Mesenchymal stem cell (in vitro differentiated cells and primary cell): ENCODE measurements at regions not wholly inside any gene's neighbourhood (a gene's known extent, or its start where the extent isn't known, plus 50 kb on each side); places are given as distances from the start of the nearest gene placed in this dataset.

ENCODE experiments used
- DNase-seq: peaks from one replicate; pipeline ENCODE4 v3.0.0-alpha.2; 2013
- H2AFZ ChIP-seq: one replicate; pipeline ENCODE4 v1.6.1; 2013; ENCODE audit warnings: low read depth, mild to moderate bottlenecking, control low read depth, inconsistent platforms, low read length, moderate library complexity
- H2AK5ac ChIP-seq: 2 replicates; pipeline ENCODE4 v1.6.1; 2013; ENCODE audit warnings: low read length, moderate library complexity, mild to moderate bottlenecking, inconsistent platforms; ENCODE audit not compliant: severe bottlenecking
- H2BK120ac ChIP-seq: one replicate; pipeline ENCODE4 v1.6.1; 2013; ENCODE audit warnings: low read depth, mild to moderate bottlenecking, inconsistent platforms, low read length, moderate library complexity
- H2BK12ac ChIP-seq, 2 experiments: one replicate each; pipeline ENCODE4 v1.6.1; 2013; ENCODE audit warnings: inconsistent platforms in 2 of 2, low read length in 2 of 2, mild to moderate bottlenecking in 2 of 2, moderate library complexity in 2 of 2, control low read depth in 1 of 2
- H2BK15ac ChIP-seq: one replicate; pipeline ENCODE4 v1.6.1; 2013; ENCODE audit warnings: mild to moderate bottlenecking, low read depth, inconsistent platforms; ENCODE audit not compliant: poor library complexity, severe bottlenecking
- H2BK5ac ChIP-seq: 2 replicates; pipeline ENCODE4 v1.6.1; 2013; ENCODE audit warnings: low read depth, mild to moderate bottlenecking, low read length, control low read depth, inconsistent platforms; ENCODE audit not compliant: poor library complexity, severe bottlenecking
- H3K14ac ChIP-seq, 2 experiments: one replicate each; pipeline ENCODE4 v1.6.1; 2013; ENCODE audit warnings: inconsistent platforms in 2 of 2, low read length in 2 of 2, control low read depth in 1 of 2, mild to moderate bottlenecking in 1 of 2, moderate library complexity in 1 of 2
- H3K18ac ChIP-seq, 2 experiments: one replicate each; pipeline ENCODE4 v1.6.1; 2013; ENCODE audit warnings: inconsistent platforms in 2 of 2, low read length in 2 of 2, control low read depth in 1 of 2, low read depth in 1 of 2, mild to moderate bottlenecking in 1 of 2
- H3K23ac ChIP-seq, 2 experiments: one replicate each; pipeline ENCODE4 v1.6.1; 2013; ENCODE audit warnings: inconsistent platforms in 2 of 2, low read length in 2 of 2, mild to moderate bottlenecking in 2 of 2, moderate library complexity in 2 of 2, control low read depth in 1 of 2
- H3K27ac ChIP-seq: 2 replicates; pipeline ENCODE4 v1.5.1; 2013; ENCODE audit warnings: mild to moderate bottlenecking, moderate library complexity, low read length, control low read depth, inconsistent platforms; ENCODE audit not compliant: poor library complexity, severe bottlenecking
- H3K27me3 ChIP-seq, 2 experiments: 2 replicates each; pipeline versions ENCODE4 v1.6.1 to v1.7.0; 2013; ENCODE audit warnings: low read length in 2 of 2, mild to moderate bottlenecking in 2 of 2, moderate library complexity in 2 of 2, control low read depth in 1 of 2, inconsistent platforms in 1 of 2; ENCODE audit not compliant: control insufficient read depth in 1 of 2, insufficient read depth in 1 of 2
- H3K36me3 ChIP-seq, 2 experiments: 2 replicates each; pipeline versions ENCODE4 v1.6.1 to v1.7.0; 2013; ENCODE audit warnings: low read length in 2 of 2, control low read depth in 1 of 2, inconsistent platforms in 1 of 2, low read depth in 1 of 2, mild to moderate bottlenecking in 1 of 2; ENCODE audit not compliant: insufficient read depth in 2 of 2, control insufficient read depth in 1 of 2
- H3K4ac ChIP-seq, 2 experiments: one replicate each; pipeline ENCODE4 v1.6.1; 2013; ENCODE audit warnings: inconsistent platforms in 2 of 2, low read length in 2 of 2, mild to moderate bottlenecking in 2 of 2, moderate library complexity in 2 of 2, control low read depth in 1 of 2, low read depth in 1 of 2
- H3K4me1 ChIP-seq: 2 replicates; pipeline ENCODE4 v1.6.1; 2013; ENCODE audit warnings: low read depth, low read length, control low read depth; ENCODE audit not compliant: control insufficient read depth, insufficient read depth
- H3K4me2 ChIP-seq: 2 replicates; pipeline ENCODE4 v1.6.1; 2013; ENCODE audit warnings: low read length, mild to moderate bottlenecking, inconsistent platforms; ENCODE audit not compliant: poor library complexity, severe bottlenecking
- H3K4me3 ChIP-seq, 2 experiments: 2 replicates each; pipeline versions ENCODE4 v1.5.1 to v1.7.0; 2013; ENCODE audit warnings: low read length in 2 of 2, mild to moderate bottlenecking in 2 of 2, control low read depth in 1 of 2, low read depth in 1 of 2; ENCODE audit not compliant: insufficient read depth in 1 of 2
- H3K79me1 ChIP-seq: replicated peaks from 2 replicates; pipeline ENCODE4 v1.6.1; 2013; ENCODE audit warnings: mild to moderate bottlenecking, control low read depth, low read length, inconsistent platforms; ENCODE audit not compliant: poor library complexity, severe bottlenecking
- H3K9ac ChIP-seq: 2 replicates; pipeline ENCODE4 v1.7.0; 2013; ENCODE audit warnings: mild to moderate bottlenecking, low read length, moderate library complexity
- H3K9me3 ChIP-seq: 2 replicates; pipeline ENCODE4 v1.7.0; 2013; ENCODE audit warnings: mild to moderate bottlenecking, low read length; ENCODE audit not compliant: control insufficient read depth
- H4K8ac ChIP-seq: one replicate; pipeline ENCODE4 v1.6.1; 2013; ENCODE audit warnings: inconsistent platforms, mild to moderate bottlenecking, low read length, moderate library complexity
- H4K91ac ChIP-seq: one replicate; pipeline ENCODE4 v1.6.1; 2013; ENCODE audit warnings: mild to moderate bottlenecking, low read length, inconsistent platforms
- WGBS: methylation state at CpG from one replicate; pipeline ENCODE4 v1.1.7; 2013; ENCODE audit warnings: mixed read lengths; 5-methylcytosine and 5-hydroxymethylcytosine counted together

DNA sequence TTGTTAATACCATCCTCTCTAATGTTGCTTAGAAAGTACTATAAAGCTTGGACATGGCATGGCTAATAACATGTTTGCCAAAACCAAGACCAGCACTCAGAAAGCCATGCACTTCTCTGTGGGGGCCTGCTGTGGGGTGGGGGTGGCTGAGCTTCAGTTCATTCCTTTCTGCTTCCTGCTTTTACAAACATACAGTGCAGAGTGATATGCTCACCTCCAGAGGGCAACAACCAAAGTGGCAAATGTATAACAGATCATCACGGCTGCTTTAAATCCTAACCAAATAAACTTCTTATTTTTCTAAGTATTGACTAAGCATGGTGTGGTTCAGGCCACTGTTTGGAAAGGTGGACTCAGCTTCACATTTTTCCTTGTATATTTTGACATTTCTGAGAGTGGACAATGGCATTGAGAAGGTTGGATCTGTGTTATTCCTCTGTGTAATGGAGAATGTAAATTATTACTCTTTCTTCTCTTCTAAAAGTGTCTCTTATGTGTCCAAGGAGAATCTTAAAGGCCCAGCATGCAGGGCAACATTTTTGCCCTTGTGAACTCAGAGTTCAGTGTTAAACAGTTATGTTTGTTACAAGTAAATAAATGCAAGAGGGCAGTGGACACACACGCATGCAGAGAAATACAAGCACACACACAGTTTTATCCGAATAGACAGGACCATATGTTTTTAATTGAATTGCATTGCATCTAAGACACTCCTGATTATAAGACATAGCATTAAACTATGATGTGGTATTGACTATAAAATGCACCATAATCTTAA lies 186.1 kb downstream of the HERPUD2 start:
- Histone ChIP-seq H2BK120ac (no peak overlapping the region), H3K4ac (no peak overlapping the region), H2BK5ac (no peak overlapping the region), H3K27me3 (peaks cover 21 to 43% of the 10 kb centered on the region in 2 experiments), H3K4me1 (no peaks in the 10 kb centered on the region), H4K91ac (no peak overlapping the region), H3K9me3 (no peaks in the 10 kb centered on the region), H3K79me1 (no peaks in the 10 kb centered on the region), H3K23ac (no peak overlapping the region), H3K36me3 (no peaks in the 10 kb centered on the region), H2AK5ac (no peak overlapping the region), H3K27ac (no peak overlapping the region), H3K4me3 (no peak overlapping the region), H2BK15ac (no peak overlapping the region), H3K9ac (no peak overlapping the region), H3K14ac (no peak overlapping the region), H3K4me2 (no peak overlapping the region), H2BK12ac (no peak overlapping the region), H3K18ac (no peak overlapping the region), H2AFZ (no peak overlapping the region), H4K8ac (no peak overlapping the region)
- no CpG with 5 or more reads among the region's 3 CpGs for WGBS
- no peak for DNase-seq

DNA sequence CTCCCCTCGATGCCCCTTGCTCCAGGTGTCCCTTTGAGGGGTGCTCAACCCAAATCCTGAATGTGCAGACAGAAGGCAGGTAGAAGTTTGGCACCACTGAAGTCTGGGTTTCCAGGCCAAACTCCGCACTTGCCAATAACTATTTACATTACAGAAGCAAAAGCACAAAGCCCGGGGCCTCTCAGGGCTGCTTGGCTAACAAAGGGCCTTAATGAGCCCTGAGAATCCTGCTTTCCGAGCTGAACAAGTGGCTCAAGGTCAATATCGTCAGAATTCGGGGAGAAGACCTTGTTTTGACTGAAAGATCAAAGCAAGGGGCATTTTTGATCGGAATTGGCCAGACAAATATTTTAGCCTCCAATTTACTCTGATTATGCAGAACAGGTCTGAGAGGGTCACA lies 189.9 kb downstream of the HERPUD2 start:
- Histone ChIP-seq H3K4me2 (no peak overlapping the region), H4K8ac (no peak overlapping the region), H3K9me3 (no peaks in the 10 kb centered on the region), H2BK15ac (no peak overlapping the region), H3K23ac (no peak overlapping the region), H4K91ac (no peak overlapping the region), H2BK5ac (no peak overlapping the region), H2AK5ac (no peak overlapping the region), H3K4ac (no peak overlapping the region), H3K36me3 (no peaks in the 10 kb centered on the region), H3K14ac (no peak overlapping the region), H2BK12ac (no peak overlapping the region), H3K18ac (no peak overlapping the region), H3K9ac (no peak overlapping the region), H2BK120ac (no peak overlapping the region), H3K4me3 (no peak overlapping the region), H3K4me1 (no peaks in the 10 kb centered on the region), H2AFZ (no peak overlapping the region), H3K27ac (no peak overlapping the region), H3K27me3 (peaks cover 17 to 40% of the 10 kb centered on the region in 2 experiments), H3K79me1 (no peaks in the 10 kb centered on the region)
- 68% methylated on average over 6 of the region's 7 CpGs for WGBS
- DNase-seq: no peak

DNA sequence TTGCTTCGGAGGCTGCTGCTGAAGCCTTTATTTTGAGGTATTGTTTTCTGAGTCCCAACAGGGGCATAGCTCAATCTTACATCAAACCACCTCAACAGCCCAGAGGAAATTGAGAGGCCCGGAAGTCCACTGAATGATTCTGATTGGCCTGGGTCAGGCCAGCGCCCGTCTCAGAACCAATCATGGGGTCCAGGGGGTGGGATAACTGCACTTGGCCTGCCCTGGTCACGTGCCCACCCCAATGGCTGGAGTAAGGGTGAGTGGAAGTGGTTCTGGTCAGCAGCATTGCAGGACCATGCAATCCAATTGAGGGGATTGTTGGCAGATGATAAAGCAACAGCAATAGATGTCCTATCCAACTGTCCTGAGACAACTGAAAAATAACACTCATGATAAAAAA lies 190.6 kb downstream of the HERPUD2 start:
- WGBS: 77% methylated on average over 5 of the region's 5 CpGs
- Histone ChIP-seq H2BK120ac (no peak overlapping the region), H3K4ac (no peak overlapping the region), H4K8ac (no peak overlapping the region), H3K27ac (no peak overlapping the region), H3K79me1 (no peaks in the 10 kb centered on the region), H2BK5ac (no peak overlapping the region), H3K9ac (no peak overlapping the region), H3K9me3 (no peaks in the 10 kb centered on the region), H3K36me3 (no peaks in the 10 kb centered on the region), H3K18ac (no peak overlapping the region), H3K4me3 (no peak overlapping the region), H3K4me1 (no peaks in the 10 kb centered on the region), H3K14ac (no peak overlapping the region), H4K91ac (no peak overlapping the region), H3K27me3 (peaks cover 16 to 41% of the 10 kb centered on the region in 2 experiments), H2AK5ac (no peak overlapping the region), H2BK15ac (no peak overlapping the region), H3K23ac (peak overlapping the region in 1 of 2 experiments; percentile 68), H2AFZ (no peak overlapping the region), H2BK12ac (no peak overlapping the region), H3K4me2 (no peak overlapping the region)
- DNase-seq: no peak

DNA sequence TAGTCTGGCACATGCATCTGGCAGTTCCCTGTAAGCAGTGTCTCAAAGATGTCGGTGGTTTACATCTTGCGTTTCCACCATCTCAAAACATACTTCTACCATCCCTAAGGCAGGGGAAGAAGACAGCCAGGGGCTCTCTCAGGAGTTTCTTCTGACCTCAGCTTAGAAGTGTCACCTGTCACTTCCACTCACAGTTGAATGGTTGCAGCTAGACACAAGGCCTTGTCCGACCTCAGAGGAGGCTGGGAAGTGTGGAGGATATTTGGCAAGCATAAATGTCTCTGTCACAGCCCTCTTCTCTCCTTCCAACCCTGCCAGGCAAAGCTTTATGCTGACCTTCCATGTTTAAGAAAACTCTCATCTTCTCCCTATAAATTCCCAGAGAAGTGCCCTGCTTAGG lies 193.3 kb downstream of the HERPUD2 start:
- Histone ChIP-seq H3K27me3 (peaks cover 16 to 43% of the 10 kb centered on the region in 2 experiments), H4K91ac (no peak overlapping the region), H3K9ac (no peak overlapping the region), H3K4me1 (no peaks in the 10 kb centered on the region), H3K36me3 (no peaks in the 10 kb centered on the region), H3K4ac (no peak overlapping the region), H3K79me1 (no peaks in the 10 kb centered on the region), H3K27ac (no peak overlapping the region), H3K14ac (no peak overlapping the region), H4K8ac (no peak overlapping the region), H3K4me3 (no peak overlapping the region), H3K9me3 (no peaks in the 10 kb centered on the region), H2AK5ac (no peak overlapping the region), H3K4me2 (no peak overlapping the region), H3K23ac (no peak overlapping the region), H3K18ac (no peak overlapping the region), H2BK5ac (no peak overlapping the region), H2AFZ (no peak overlapping the region), H2BK12ac (no peak overlapping the region), H2BK15ac (no peak overlapping the region), H2BK120ac (no peak overlapping the region)
- no peak for DNase-seq
- 71% methylated on average over 3 of the region's 3 CpGs for WGBS
